Natural killer cell (primary cell): ENCODE measurements at regions not wholly inside any gene's neighbourhood (a gene's known extent, or its start where the extent isn't known, plus 50 kb on each side); places are given as distances from the start of the nearest gene placed in this dataset.

Experiments
- ATAC-seq, 3 donors: fragments of 150-1000 bp in 2 of 3; fragments of 200-7000 bp in 1 of 3; cut with Tn5 transposase; 1 replicate in 1 of 3; 2 replicates in 2 of 3; pipeline ENCODE4 v1.10.0; 2021; ENCODE audit warnings: mild to moderate bottlenecking in 2 of 3, moderate library complexity in 2 of 3
- DNase-seq, 2 donors: peaks; one replicate each; pipeline versions ENCODE4 v3.0.0 to v3.0.0-alpha.2; 2013 to 2021; ENCODE audit warnings: mixed read lengths in 1 of 2
- H3K27ac ChIP-seq: one replicate; pipeline ENCODE4 v1.5.1; 2013; ENCODE audit warnings: mild to moderate bottlenecking, low read length
- H3K27me3 ChIP-seq: one replicate; pipeline ENCODE4 v1.6.1; 2013; ENCODE audit warnings: low read length; ENCODE audit not compliant: control insufficient read depth, insufficient read depth
- H3K36me3 ChIP-seq: one replicate; pipeline ENCODE4 v1.6.1; 2013; ENCODE audit warnings: low read length; ENCODE audit not compliant: control insufficient read depth, insufficient read depth
- H3K4me1 ChIP-seq: one replicate; pipeline ENCODE4 v1.6.1; 2013; ENCODE audit warnings: low read length; ENCODE audit not compliant: control insufficient read depth, insufficient read depth
- H3K4me3 ChIP-seq: one replicate; pipeline ENCODE4 v1.5.1; 2013; ENCODE audit warnings: low read length
- H3K9me3 ChIP-seq: one replicate; pipeline ENCODE4 v1.6.1; 2013; ENCODE audit warnings: low read length; ENCODE audit not compliant: control insufficient read depth, insufficient read depth
- H3K27ac Mint-ChIP-seq, 2 donors: one replicate each; pipeline ENCODE4 v1.8.0; 2022; ENCODE audit warnings: mild to moderate bottlenecking in 2 of 2, mixed read lengths in 2 of 2, moderate library complexity in 1 of 2
- H3K27me3 Mint-ChIP-seq, 2 donors: one replicate each; pipeline ENCODE4 v1.8.0; 2022; ENCODE audit warnings: low read depth in 2 of 2, mixed read lengths in 2 of 2
- H3K36me3 Mint-ChIP-seq: one replicate; pipeline ENCODE4 v1.8.0; 2022; ENCODE audit warnings: mixed read lengths
- H3K4me1 Mint-ChIP-seq, 2 donors: one replicate each; pipeline ENCODE4 v1.8.0; 2022; ENCODE audit warnings: mixed read lengths in 2 of 2
- H3K4me3 Mint-ChIP-seq: one replicate; pipeline ENCODE4 v1.8.0; 2022; ENCODE audit warnings: mild to moderate bottlenecking, moderate library complexity, mixed read lengths
- H3K9me3 Mint-ChIP-seq, 2 donors: one replicate each; pipeline ENCODE4 v1.8.0; 2022; ENCODE audit warnings: mixed read lengths in 2 of 2
- CTCF ChIP-seq: fragments of 200-600 bp; IDR thresholded peaks from one replicate; pipeline ENCODE4 v1.8.0; 2022; ENCODE audit warnings: antibody characterized with exemption
- WGBS: methylation state at CpG from one replicate; pipeline ENCODE4 v1.1.7; 2013; ENCODE audit warnings: missing lambda C conversion rate; ENCODE audit not compliant: insufficient coverage; 5-methylcytosine and 5-hydroxymethylcytosine counted together
- intact Hi-C: fragments of 100-400 bp; cut with micrococcal nuclease; formaldehyde crosslinking; loops from one replicate; pipeline ENCODE4 v1.14.2; 2022

- no peaks in the 10 kb centered on the region for H3K36me3 Mint-ChIP-seq
- Histone ChIP-seq H3K27ac (no peak overlapping the region), H3K27me3 (no peaks in the 10 kb centered on the region), H3K4me3 (no peak overlapping the region), H3K4me1 (no peaks in the 10 kb centered on the region), H3K9me3 (no peaks in the 10 kb centered on the region), H3K36me3 (no peaks in the 10 kb centered on the region)
- H3K27ac Mint-ChIP-seq: no peak overlapping the region
- peaks cover 0 to 5% of the 10 kb centered on the region in 2 donors for H3K9me3 Mint-ChIP-seq
- H3K4me1 Mint-ChIP-seq: no peaks in the 10 kb centered on the region
- DNase-seq (no peak), ATAC-seq (no peak)
- WGBS: 90% methylated on average over 2 of the region's 3 CpGs
- intact Hi-C loops: no loop called here
- no peak for TF ChIP-seq CTCF
- no peaks in the 10 kb centered on the region for H3K27me3 Mint-ChIP-seq
- H3K4me3 Mint-ChIP-seq: no peak overlapping the region
These were observed 154.4 kb upstream of the ZNF462 start for GRCh38 chr9:106708475-106709146.

GRCh38 chr9:106712279-106712678, 150.7 kb upstream of the ZNF462 start:
- Mint-ChIP-seq H3K27me3 (no peaks in the 10 kb centered on the region), H3K27ac (no peak overlapping the region), H3K36me3 (no peaks in the 10 kb centered on the region), H3K4me3 (no peak overlapping the region), H3K9me3 (peaks cover 0 to 2% of the 10 kb centered on the region in 2 donors), H3K4me1 (no peaks in the 10 kb centered on the region)
- WGBS: 90% methylated on average over 4 of the region's 4 CpGs
- Histone ChIP-seq H3K27me3 (no peaks in the 10 kb centered on the region), H3K9me3 (no peaks in the 10 kb centered on the region), H3K4me1 (no peaks in the 10 kb centered on the region), H3K4me3 (no peak overlapping the region), H3K36me3 (no peaks in the 10 kb centered on the region), H3K27ac (no peak overlapping the region)
- intact Hi-C loops: no loop called here
- ATAC-seq: no peak
- no peak for TF ChIP-seq CTCF
- no peak for DNase-seq

- H3K27me3 Mint-ChIP-seq: no peaks in the 10 kb centered on the region
- H3K4me3 ChIP-seq: no peak overlapping the region
- DNase-seq: no peak
- no peak overlapping the region for H3K4me3 Mint-ChIP-seq
- no peaks in the 10 kb centered on the region for H3K36me3 Mint-ChIP-seq
- WGBS: 92% methylated on average over 3 of the region's 3 CpGs
- no peak overlapping the region for H3K27ac ChIP-seq
- no peaks in the 10 kb centered on the region for H3K9me3 ChIP-seq
- H3K36me3 ChIP-seq: no peaks in the 10 kb centered on the region
- peaks cover 0 to 2% of the 10 kb centered on the region in 2 donors for H3K9me3 Mint-ChIP-seq
- no peaks in the 10 kb centered on the region for H3K4me1 ChIP-seq
- intact Hi-C loops: no loop called here
- no peak for ATAC-seq
- TF ChIP-seq CTCF: no peak
- H3K27ac Mint-ChIP-seq: no peak overlapping the region
- H3K27me3 ChIP-seq: no peaks in the 10 kb centered on the region
- H3K4me1 Mint-ChIP-seq: no peaks in the 10 kb centered on the region
These were observed 149.8 kb upstream of the ZNF462 start for GRCh38 chr9:106713206-106713605.

GRCh38 chr9:106716820-106717219, 146.1 kb upstream of the ZNF462 start:
- no peak for ATAC-seq
- Mint-ChIP-seq H3K27me3 (peaks cover 8 to 11% of the 10 kb centered on the region in 2 donors), H3K9me3 (peaks cover 2 to 4% of the 10 kb centered on the region in 2 donors), H3K4me1 (no peaks in the 10 kb centered on the region), H3K4me3 (no peak overlapping the region), H3K27ac (no peak overlapping the region), H3K36me3 (no peaks in the 10 kb centered on the region)
- Histone ChIP-seq H3K27me3 (no peaks in the 10 kb centered on the region), H3K4me1 (no peaks in the 10 kb centered on the region), H3K4me3 (no peak overlapping the region), H3K9me3 (no peaks in the 10 kb centered on the region), H3K27ac (no peak overlapping the region), H3K36me3 (no peaks in the 10 kb centered on the region)
- WGBS: no CpG with 5 or more reads among the region's 1 CpG
- no peak for TF ChIP-seq CTCF
- DNase-seq: no peak
- intact Hi-C loops: no loop called here
